Jurkat, Clone E6-1 (cell line): ENCODE measurements at regions not wholly inside any gene's neighbourhood (a gene's known extent, or its start where the extent isn't known, plus 50 kb on each side); places are given as distances from the start of the nearest gene placed in this dataset.

Source experiments
- DNase-seq: peaks from one replicate; pipeline ENCODE4 v3.0.0-alpha.2; 2011; ENCODE audit warnings: low read depth, low spot score
- H3K4me3 ChIP-seq: 2 replicates; pipeline ENCODE4 v1.5.1; 2011; ENCODE audit warnings: mild to moderate bottlenecking, low read length, control low read depth, moderate library complexity

DNA sequence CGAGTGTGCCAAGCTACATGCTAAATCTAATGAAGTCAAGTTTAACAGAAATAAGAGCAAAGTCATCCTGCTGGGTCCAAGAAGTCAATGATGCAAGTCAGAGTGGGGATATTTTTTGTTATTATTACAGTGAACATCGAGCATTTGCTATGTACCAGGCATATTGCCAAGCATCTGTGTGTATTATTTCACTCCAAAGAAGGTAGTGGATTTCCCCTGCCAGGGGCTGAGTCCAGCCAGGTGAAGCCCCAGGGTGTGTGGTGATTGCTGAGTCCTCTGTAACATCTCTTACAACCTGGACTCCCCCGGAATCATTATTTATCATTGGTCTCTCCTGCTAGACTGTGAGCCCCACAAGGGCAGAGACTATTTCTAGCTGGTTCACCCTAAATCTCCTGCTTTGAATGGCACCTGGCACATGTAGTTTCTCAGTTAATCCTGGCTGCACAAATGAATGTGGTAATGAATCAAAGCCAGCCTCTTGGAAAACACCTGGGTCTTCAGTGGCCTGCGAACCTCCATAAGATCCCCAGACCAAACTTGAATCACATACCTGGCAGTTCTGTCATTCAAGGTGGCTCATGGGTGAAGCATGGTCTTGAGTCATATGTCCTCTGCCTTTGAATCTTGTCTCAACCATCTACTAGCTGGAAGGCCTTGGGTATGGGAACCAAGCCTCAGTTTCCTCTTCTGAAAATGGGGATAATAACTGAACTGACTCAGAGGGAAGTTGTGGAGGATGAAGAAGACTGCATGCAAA, 549.2 kb downstream of the MIAT start:
- DNase-seq = no peak
- no peak overlapping the region for H3K4me3 ChIP-seq

DNA sequence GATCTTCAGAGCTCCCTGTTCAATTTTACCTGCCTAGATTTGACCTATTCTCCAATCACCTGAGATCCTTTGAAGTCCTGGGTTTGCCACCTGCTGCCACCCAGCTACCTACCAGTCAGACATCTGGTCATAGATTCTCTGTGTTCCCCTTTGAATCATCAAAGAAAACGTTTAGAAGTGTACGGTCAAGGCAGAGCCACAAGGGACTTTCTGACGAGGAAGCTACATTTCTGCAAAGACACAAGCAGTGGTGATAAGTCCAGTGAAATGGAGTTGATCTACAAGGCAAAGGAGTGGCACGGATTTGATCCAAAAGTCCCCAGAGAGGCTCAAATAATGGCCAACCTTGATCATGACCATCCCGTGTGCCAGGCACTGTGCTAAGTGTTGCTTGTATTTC, 549.9 kb downstream of the MIAT start:
- no peak for DNase-seq

DNA sequence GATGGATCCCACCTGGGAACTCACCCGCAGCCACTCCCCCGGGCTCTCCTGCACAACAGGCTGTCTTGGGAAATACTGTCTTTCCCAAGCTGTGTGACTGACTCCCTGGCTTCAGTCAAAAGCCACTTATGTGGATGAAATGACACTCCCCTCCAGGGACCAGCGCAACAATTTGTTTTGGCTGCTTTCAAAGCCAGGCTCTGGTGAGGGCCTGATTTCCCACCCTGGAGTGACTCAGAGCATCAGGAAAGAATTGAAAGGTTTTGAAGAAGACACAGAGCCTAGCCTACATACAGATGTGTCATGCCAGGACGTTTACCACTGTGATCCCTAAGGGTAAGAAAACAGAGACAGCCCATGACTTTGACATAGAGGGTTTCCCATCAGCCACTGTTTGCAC, 550.5 kb downstream of the MIAT start:
- no peak for DNase-seq
- H3K4me3 ChIP-seq = no peak overlapping the region

More for the DNA sequence above, 549.9 kb downstream of the MIAT start:
- no peak overlapping the region for H3K4me3 ChIP-seq

GRCh38 chr22:27210111-27210730, 552.8 kb downstream of the MIAT start:
- H3K4me3 ChIP-seq = no peak overlapping the region
- no peak for DNase-seq

- DNase-seq = no peak
- H3K4me3 ChIP-seq = no peak overlapping the region
These were observed 554.7 kb downstream of the MIAT start for GRCh38 chr22:27212102-27212501.

- H3K4me3 ChIP-seq = no peak overlapping the region
- DNase-seq = no peak
These were observed 555.3 kb downstream of the MIAT start for GRCh38 chr22:27212617-27213177.

DNA sequence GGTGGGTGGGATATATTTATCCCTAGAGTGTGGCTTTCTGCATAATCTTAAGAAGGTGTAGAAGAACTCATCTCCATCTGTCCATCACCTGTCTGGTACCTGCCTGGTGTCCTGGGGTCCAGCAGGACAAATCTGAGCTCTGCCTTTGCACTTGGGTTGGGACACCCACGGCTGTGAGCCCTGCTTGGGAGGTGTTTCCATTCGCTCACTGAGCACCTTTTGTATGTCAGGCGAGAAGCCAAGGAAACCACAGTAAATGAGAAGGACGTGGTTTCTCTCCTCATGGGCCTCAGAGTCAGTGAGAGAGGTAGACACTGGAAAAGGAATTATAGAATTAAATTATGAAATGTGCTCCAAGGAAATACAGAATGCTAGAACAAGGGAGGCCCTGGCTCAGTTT, 555.9 kb downstream of the MIAT start:
- no peak overlapping the region for H3K4me3 ChIP-seq
- no peak for DNase-seq

DNA sequence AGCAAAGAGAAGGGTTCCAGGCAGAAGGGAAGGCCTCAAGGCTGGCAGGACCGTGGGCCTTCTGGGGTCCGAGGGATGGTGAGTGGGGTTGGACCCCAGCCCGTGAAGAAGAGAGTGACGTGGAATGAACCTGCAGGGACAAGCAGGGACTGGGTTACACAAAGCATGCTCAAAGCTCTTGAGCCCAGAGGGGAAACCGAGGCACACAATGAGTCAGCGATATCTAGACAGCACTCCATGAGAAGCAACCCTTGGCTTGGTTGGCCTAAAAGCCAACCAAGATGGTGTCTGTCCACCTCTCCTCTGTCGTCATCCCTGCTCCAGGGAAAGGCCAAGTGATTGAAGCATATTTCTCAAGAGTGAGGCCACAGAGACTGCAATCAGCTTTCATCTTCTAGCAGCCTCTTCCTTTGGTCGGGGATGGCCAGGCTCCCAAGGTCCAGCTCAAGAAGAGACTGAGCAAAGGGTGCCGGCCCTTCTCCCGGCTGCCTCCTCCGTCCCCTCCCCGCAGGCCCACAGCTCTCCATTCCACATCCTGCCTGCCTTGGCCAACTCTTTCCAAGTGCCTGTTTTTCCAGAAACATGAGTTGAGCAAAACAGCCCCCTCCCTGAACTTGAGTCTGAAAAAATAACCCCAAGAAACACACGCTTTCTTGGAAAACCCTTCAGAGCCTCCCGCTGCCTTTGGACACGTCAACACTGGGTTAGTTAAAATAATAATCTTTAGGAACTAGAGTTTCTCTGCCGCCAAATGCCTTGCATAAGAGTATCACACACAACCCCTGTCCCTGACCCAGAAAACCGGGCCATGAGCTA, 556.6 kb downstream of the MIAT start:
- no peak overlapping the region for H3K4me3 ChIP-seq
- no peak for DNase-seq

GRCh38 chr22:27214691-27215090, 557.3 kb downstream of the MIAT start:
- no peak overlapping the region for H3K4me3 ChIP-seq

GRCh38 chr22:27215871-27216270, 558.5 kb downstream of the MIAT start:
- no peak overlapping the region for H3K4me3 ChIP-seq
- no peak for DNase-seq

More at GRCh38 chr22:27214691-27215090, 557.3 kb downstream of the MIAT start:
- no peak for DNase-seq

DNA sequence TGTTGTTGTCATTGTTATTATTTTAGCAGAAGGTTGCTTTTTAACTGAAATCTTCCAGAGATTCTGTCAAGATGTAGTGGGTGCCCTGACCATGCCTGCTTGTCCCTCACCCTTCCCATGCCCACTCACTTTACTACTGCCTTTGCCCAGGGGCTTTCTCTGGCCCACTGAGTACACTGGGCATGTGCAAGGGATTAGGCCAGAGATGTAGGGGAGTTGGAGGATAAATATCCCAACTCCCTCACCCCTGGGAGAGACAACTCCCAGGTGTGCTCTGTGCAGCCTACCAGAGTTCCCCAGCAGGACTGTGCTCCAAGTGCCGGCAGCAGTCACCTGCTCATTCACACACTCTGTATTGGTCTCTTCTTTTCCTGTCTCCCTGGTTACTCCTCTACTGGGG, 559.1 kb downstream of the MIAT start:
- no peak for DNase-seq
- no peak overlapping the region for H3K4me3 ChIP-seq

DNA sequence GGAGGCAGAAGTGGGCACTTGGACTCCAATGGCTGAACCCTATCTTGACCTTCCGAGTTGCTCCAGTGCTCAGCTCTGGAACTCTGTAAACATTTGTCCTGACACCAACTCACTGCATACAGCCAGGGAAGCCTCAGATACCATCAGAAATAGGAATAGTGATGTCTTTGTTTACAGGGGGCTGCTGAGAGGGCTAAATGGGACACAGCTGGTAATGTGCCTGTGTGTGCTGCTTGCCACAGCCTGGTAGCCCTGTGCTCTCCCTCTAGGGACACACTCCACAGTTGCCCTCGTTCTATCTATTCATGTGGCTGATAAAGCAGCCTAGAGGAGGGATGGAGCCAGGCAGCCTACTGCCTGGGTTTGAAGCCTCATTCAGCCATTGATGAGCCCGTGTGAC, 559.8 kb downstream of the MIAT start:
- H3K4me3 ChIP-seq = no peak overlapping the region
- DNase-seq = no peak

- DNase-seq = no peak
- H3K4me3 ChIP-seq = no peak overlapping the region
These were observed 560.9 kb downstream of the MIAT start for GRCh38 chr22:27218012-27218920.

- H3K4me3 ChIP-seq = no peak overlapping the region
- no peak for DNase-seq
These were observed 561.6 kb downstream of the MIAT start for GRCh38 chr22:27219036-27219435.

DNA sequence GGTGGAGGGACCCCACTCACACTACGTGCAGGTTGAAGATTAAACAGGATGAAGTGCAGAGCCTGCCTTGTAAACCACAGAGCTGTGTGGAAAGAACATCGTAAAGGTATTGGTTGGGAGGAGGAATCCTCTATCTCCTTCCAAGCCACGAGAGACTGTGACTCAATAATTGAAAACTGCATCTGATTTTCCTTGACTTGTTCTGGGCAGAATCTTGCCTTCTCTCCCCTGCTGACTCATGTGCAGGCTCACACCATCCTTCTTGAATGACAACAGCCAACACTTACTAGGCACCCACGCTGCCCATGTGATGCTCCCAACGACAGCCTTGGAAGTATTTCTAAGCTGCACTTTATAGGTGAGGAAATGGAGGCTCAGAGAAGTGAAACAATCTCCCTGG, 563.0 kb downstream of the MIAT start:
- DNase-seq = no peak
- H3K4me3 ChIP-seq = no peak overlapping the region

DNA sequence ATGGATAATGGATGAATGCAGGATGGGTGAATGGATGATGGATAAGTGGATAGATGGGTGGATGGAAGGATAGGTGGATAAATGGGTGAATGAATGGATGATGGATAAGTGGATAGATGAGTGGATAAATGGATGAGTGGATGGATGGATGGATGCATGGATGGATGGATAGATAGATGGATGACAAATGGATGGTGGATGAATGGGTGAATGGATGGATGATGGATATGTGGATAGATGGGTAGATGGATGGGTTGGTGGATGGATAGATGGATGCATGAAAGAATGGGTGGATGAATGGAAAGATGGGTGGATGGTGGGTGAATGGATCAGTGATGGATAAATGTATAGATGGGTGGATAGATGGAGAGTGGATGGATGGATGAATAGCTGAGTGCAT, 564.8 kb downstream of the MIAT start:
- H3K4me3 ChIP-seq = no peak overlapping the region
- DNase-seq = no peak

GRCh38 chr22:27223317-27224177, 566.2 kb downstream of the MIAT start:
- no peak overlapping the region for H3K4me3 ChIP-seq

More at GRCh38 chr22:27223317-27224177, 566.2 kb downstream of the MIAT start:
- no peak for DNase-seq
